Stimulated activated CD8-positive, alpha-beta memory T cell treated with anti-CD3 and anti-CD28 coated beads, Interleukin-2, amount 100 ng/mL, for 1 hour (primary cell): ENCODE measurements at regions not wholly inside any gene's neighbourhood (a gene's known extent, or its start where the extent isn't known, plus 50 kb on each side); places are given as distances from the start of the nearest gene placed in this dataset.
"Not testable (repeated sequence)": the region's sequence is repeated elsewhere in the genome, so short reads cannot be mapped to it uniquely, and the experiment has no call there.

Experiments
- DNase-seq, 2 donors: peaks; one replicate each; pipeline ENCODE4 v3.0.0-alpha.2; 2020; ENCODE audit warnings: low read depth in 2 of 2

GRCh38 chr6:114810468-114810867 lies 467.6 kb upstream of the HS3ST5 start:
- no peak for DNase-seq

DNA sequence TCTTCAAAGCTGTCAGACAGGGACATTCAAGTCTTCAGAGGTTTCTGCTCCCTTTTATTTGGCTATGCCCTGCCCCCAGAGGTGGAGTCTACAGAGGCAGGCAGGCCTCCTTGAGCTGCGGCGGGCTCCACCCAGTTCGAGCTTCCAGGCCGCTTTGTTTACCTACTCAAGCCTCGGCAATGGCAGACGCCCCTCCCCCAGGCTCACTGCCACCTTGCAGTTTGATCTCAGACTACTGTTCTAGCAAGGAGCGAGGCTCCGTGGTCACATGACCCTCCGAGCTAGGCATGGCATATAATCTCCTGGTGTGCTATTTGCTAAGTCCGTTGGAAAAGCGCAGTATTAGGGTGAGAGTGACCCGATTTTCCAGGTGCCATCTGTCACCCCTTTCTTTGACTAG lies 462.6 kb upstream of the HS3ST5 start:
- DNase-seq = not testable (repeated sequence)

GRCh38 chr6:114796576-114796975 lies 453.8 kb upstream of the HS3ST5 start:
- DNase-seq = no peak

- no peak for DNase-seq
These were observed 450.6 kb upstream of the HS3ST5 start for GRCh38 chr6:114793428-114793827.

GRCh38 chr6:114785235-114786127 lies 442.7 kb upstream of the HS3ST5 start:
- no peak for DNase-seq

- DNase-seq = no peak
These were observed 441.0 kb upstream of the HS3ST5 start for GRCh38 chr6:114783783-114784182.

GRCh38 chr6:114783083-114783482 lies 440.3 kb upstream of the HS3ST5 start:
- DNase-seq = no peak

GRCh38 chr6:114764866-114765265 lies 422.0 kb upstream of the HS3ST5 start:
- DNase-seq = no peak

- DNase-seq = no peak
These were observed 419.3 kb upstream of the HS3ST5 start for GRCh38 chr6:114762145-114762544.

- DNase-seq = no peak
These were observed 405.3 kb upstream of the HS3ST5 start for GRCh38 chr6:114747995-114748625.

DNA sequence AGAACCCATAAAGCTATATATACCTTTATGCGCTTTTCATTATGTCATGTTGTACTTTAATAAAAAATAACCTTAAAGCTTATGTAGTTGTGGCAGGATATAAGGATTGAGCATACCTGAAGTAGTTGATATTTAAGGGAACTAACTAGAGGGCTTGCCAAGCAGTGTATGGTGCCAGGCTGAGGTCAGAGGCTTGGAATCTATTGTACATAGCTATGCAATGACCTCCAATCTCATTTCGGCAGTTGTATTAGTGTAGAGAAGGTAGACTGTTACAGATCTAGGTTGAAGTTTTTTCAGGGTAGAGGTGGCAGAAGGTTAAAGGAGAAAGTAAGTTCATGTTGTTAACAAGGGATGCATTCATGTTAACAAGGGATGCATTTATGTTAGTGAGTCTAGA lies 397.7 kb upstream of the HS3ST5 start:
- DNase-seq = no peak

- DNase-seq = no peak
These were observed 396.8 kb upstream of the HS3ST5 start for GRCh38 chr6:114739656-114740055.

- no peak for DNase-seq
These were observed 392.4 kb upstream of the HS3ST5 start for GRCh38 chr6:114735025-114735735.

- DNase-seq = no peak
These were observed 390.8 kb upstream of the HS3ST5 start for GRCh38 chr6:114733596-114733995.

DNA sequence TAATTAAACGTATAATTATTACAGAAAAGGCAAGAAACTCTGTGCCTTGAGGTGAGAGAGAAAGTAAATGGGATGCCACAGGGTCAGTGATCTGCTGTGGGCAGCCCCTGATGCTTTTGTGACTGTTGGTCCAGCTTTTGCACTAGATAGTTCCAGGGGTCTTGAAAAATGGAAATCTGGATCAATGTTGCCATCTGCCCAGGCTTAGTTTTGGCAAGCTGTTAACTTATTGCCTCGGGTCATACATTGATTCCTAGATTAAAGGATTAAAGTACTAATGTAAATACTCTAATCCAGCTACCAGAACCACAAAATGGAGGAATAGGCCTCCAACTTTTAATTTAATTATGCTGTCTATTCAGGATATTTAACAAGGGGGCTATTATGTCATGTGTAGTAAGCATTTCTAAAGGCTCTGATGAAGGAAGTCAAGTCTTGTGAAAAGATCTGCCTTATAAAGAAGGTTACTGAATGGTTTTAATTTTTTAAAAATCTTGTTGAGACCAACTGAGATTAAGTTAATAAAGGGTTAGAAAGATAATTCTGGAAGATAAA lies 376.0 kb upstream of the HS3ST5 start:
- no peak for DNase-seq

DNA sequence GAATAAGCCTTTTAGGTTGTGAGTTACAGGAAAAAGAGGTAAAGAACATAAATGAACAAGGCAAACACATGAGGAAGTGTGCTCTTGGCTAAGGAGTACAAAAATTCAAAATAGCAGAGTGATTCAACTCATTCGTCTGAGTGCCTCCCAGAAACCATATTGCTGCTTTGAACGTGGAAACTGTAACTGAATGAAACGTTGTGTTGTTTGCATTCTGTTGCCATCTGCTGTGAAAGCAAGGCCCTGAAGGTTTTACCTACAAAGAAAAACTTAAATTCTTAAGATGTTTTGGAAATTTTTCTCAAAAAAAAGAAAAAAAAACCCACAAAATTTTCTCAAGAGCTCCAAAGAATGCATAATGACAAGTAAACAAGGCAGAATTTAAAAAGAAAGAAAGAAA lies 375.4 kb upstream of the HS3ST5 start:
- no peak for DNase-seq

DNA sequence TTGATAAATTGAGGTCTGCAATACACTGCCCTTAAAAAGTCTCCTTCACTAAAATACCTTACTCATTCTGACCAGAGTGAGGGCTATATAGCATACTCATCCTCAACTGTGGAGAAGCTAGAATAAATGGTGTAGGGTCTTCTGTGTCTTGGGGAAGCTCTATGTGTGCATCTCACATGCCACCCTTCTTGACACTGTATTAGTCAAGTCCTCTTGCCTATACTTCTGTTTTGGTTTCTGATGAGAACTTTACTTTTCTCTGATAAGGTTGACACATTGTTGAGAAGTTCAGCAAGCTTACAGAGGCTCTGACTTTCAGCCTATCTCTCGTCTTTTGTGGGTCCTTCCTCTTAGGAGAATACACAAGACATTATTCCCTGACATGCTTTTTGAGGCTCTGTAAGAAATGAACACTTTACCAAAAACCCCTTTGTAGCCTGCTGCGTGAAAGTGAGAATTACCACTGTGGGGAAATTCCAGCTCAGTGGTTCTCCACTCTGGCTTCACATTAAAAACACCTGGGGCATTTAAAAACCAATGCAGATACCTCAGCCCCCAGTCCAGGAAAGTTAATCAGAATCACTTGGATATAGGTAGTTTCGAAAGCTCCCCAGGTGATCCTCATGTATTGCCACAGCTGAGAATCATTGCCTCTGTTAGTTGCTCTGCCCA lies 372.1 kb upstream of the HS3ST5 start:
- no peak for DNase-seq

- no peak for DNase-seq
These were observed 370.9 kb upstream of the HS3ST5 start for GRCh38 chr6:114713690-114714089.

GRCh38 chr6:114712129-114712662 lies 369.4 kb upstream of the HS3ST5 start:
- no peak for DNase-seq

DNA sequence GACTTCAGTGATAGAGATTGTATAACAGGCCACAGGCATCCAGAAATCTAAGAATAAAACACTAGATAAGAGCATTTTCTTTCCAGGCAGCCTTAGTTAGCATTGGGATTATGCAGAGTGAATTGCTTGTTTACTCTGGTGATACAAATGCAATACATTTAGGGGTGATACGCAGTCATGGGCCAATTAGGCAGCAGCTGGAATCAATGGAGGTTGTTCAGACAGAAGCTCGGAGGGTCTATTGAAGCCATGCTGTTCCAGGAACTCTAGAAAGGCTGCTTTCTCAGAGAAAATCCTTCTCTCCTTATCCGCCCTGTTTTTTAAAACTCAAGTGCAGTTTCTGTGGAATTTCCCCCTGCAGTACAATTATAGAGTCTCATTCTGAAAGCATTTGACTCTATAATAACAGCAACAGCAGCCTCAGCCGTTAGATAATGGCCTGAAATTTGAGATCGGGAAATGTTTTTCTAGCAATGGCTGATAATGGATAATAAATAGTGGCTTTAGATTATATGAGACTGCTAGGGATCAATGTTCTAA lies 364.3 kb upstream of the HS3ST5 start:
- no peak for DNase-seq

DNA sequence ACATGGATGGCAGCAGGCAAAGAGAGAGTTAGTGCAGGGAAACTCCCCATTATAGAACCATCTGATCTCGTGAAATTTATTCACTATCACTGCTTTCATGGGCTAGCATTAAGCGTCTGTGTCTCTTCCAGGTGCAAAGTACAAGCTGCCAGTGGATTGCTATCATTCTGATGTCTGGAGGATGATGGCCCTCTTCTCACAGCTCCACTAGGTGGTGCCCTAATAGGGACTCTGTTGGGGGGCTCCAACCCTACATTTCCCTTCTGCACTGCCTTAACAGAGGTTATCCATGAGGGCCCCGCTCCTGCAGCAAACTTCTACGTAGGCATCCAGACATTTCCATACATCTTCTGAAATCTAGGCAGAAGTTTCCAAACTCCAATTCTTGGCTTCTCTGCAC lies 347.8 kb upstream of the HS3ST5 start:
- no peak for DNase-seq
